MCF 10A (cell line): ENCODE measurements at regions not wholly inside any gene's neighbourhood (a gene's known extent, or its start where the extent isn't known, plus 50 kb on each side); places are given as distances from the start of the nearest gene placed in this dataset.

ENCODE experiments used
- BruUV-seq: library from RNA; stranded (reverse); fragments of 400-500 nt; replicated peaks from 2 replicates; lab custom pipeline; 2021; lab: Mats Ljungman, UMichigan
- CTCF ChIA-PET: fragments of 300-600 bp; sonication (Branson Sonifier 250); formaldehyde crosslinking; extraction: SDS; loops from one replicate; lab custom pipeline; 2021; ENCODE audit warnings: antibody characterized with exemption, inconsistent platforms; lab: Yijun Ruan, JAX
- POLR2A ChIA-PET: fragments of 300-600, 350-650 bp; sonication (Branson Sonifier 250); formaldehyde crosslinking; extraction: SDS; loops from one replicate; lab custom pipeline; 2020; ENCODE audit warnings: antibody characterized with exemption, inconsistent platforms; lab: Yijun Ruan, JAX
- DNase-seq: peaks from one replicate; pipeline ENCODE4 v3.0.0-alpha.2; 2018; ENCODE audit not compliant: unreplicated experiment
- H3K27ac Mint-ChIP-seq: one replicate; pipeline ENCODE4 v1.8.0; 2022; ENCODE audit warnings: mild to moderate bottlenecking, low read depth, mixed read lengths; ENCODE audit not compliant: unreplicated experiment
- H3K27me3 Mint-ChIP-seq: one replicate; pipeline ENCODE4 v1.8.0; 2022; ENCODE audit warnings: mixed read lengths; ENCODE audit not compliant: insufficient read depth, unreplicated experiment
- H3K36me3 Mint-ChIP-seq: one replicate; pipeline ENCODE4 v1.8.0; 2022; ENCODE audit warnings: mild to moderate bottlenecking, moderate library complexity, mixed read lengths; ENCODE audit not compliant: insufficient read depth, unreplicated experiment
- H3K4me1 Mint-ChIP-seq: one replicate; pipeline ENCODE4 v1.8.0; 2022; ENCODE audit warnings: mixed read lengths; ENCODE audit not compliant: insufficient read depth, unreplicated experiment
- H3K4me3 Mint-ChIP-seq: one replicate; pipeline ENCODE4 v1.8.0; 2022; ENCODE audit warnings: mild to moderate bottlenecking, moderate library complexity, mixed read lengths; ENCODE audit not compliant: unreplicated experiment
- H3K9me3 Mint-ChIP-seq: one replicate; pipeline ENCODE4 v1.8.0; 2022; ENCODE audit warnings: mixed read lengths; ENCODE audit not compliant: unreplicated experiment
- CTCF ChIP-seq: fragments of 200-600 bp; IDR thresholded peaks from one replicate; pipeline ENCODE4 v1.8.0; 2022; ENCODE audit warnings: antibody characterized with exemption, mild to moderate bottlenecking; ENCODE audit not compliant: unreplicated experiment
- intact Hi-C: fragments of 100-400 bp; cut with micrococcal nuclease; formaldehyde crosslinking; loops from 2 replicates; pipeline ENCODE4 v1.14.1; 2022

DNA sequence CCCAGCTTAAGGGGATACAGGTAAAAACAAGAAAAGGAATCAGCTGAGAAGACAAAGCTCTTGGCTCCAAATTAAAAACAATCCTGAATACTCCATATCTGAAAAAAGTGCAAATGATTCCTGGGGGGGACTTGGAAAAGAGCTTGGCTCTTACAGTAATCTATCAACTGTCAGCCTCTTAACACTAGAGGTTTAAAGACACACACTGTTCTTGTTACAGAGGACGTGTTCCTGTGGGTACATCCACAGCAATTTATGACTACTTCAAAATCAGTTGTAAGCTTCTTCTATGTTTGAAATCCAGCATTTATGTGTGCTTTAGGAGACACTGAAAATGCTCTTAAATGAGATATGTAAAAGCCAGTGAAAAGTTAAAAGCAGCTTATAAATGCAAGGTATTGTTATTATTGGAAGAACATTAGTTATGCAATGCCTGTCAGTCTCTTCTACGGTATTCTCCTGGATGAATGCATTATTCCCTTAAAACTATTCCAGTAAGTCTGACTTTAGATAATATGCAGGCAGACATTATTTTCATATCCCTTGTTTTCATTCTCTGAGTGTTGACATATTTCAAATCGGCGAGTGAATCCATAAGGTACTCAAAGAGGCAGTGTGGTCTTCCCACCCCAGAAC, 408.4 kb upstream of the ADAMTS9 start:
- intact Hi-C loops = no loop called here
- Mint-ChIP-seq H3K9me3 (no peaks in the 10 kb centered on the region), H3K36me3 (no peaks in the 10 kb centered on the region), H3K27me3 (no peaks in the 10 kb centered on the region), H3K4me1 (no peaks in the 10 kb centered on the region), H3K27ac (no peak overlapping the region), H3K4me3 (no peak overlapping the region)
- no peak for DNase-seq
- ChIA-PET POLR2A (no interaction called here), CTCF (interaction anchor here (0.6 to 1.0 kb wide), 3 partner anchors 14 to 73 kb away, joined by 3 to 4 read pairs (median 3); no protein-coding TSS in a partner anchor)
- TF ChIP-seq CTCF = no peak
- no TSS peak for BruUV-seq

DNA sequence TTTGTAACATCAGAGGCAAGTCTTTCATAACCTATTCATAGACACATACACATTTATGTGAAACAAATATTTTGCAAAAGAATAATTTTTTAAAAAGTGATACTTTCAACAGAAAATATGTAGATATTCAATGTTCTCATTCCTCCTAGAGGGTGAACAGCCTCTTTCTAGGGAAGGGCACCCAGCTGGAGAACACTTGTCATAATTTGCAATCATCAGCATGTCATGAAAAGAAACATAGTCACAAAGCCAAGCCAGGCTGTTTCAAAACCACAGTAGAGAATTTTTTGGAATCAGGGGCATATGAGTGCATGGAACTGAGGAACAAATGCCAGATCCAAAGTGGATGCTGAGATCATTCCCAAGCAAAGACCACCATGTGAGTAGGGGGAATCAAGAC, 406.9 kb upstream of the ADAMTS9 start:
- H3K9me3 Mint-ChIP-seq = no peaks in the 10 kb centered on the region
- H3K27me3 Mint-ChIP-seq = no peaks in the 10 kb centered on the region
- ChIA-PET CTCF (interaction anchor here (0.7 kb wide), 1 partner anchor 25 kb away, joined by 4 read pairs; no protein-coding TSS in a partner anchor), POLR2A (no interaction called here)
- TF ChIP-seq CTCF = no peak
- BruUV-seq = no TSS peak
- no peak overlapping the region for H3K27ac Mint-ChIP-seq
- no peaks in the 10 kb centered on the region for H3K4me1 Mint-ChIP-seq
- H3K4me3 Mint-ChIP-seq = no peak overlapping the region
- intact Hi-C loops = no loop called here
- DNase-seq = no peak
- H3K36me3 Mint-ChIP-seq = no peaks in the 10 kb centered on the region

DNA sequence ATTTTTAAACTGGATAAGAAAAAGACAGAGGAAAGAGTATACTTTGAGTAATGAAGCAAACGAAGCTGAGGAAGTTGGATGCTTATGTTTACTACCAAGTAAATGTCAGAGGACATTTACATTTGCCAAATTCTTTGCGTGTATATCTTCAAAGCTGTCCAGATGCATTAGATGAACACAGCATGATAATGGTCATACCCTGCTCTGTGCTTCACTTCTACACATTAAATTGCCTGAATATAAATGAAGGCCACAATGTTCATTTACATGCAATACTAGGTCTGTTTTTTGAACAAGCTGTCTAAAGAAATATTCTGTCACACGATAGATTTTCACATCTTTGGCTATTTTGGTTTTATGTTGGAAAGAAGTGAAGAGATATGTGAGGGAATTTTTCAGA, 405.8 kb upstream of the ADAMTS9 start:
- ChIA-PET POLR2A (no interaction called here), CTCF (no interaction called here)
- H3K36me3 Mint-ChIP-seq = no peaks in the 10 kb centered on the region
- no peak overlapping the region for H3K4me3 Mint-ChIP-seq
- H3K27ac Mint-ChIP-seq = no peak overlapping the region
- no peaks in the 10 kb centered on the region for H3K9me3 Mint-ChIP-seq
- no peak for TF ChIP-seq CTCF
- intact Hi-C loops = no loop called here
- no peaks in the 10 kb centered on the region for H3K4me1 Mint-ChIP-seq
- BruUV-seq = no TSS peak
- no peaks in the 10 kb centered on the region for H3K27me3 Mint-ChIP-seq
- DNase-seq = no peak

DNA sequence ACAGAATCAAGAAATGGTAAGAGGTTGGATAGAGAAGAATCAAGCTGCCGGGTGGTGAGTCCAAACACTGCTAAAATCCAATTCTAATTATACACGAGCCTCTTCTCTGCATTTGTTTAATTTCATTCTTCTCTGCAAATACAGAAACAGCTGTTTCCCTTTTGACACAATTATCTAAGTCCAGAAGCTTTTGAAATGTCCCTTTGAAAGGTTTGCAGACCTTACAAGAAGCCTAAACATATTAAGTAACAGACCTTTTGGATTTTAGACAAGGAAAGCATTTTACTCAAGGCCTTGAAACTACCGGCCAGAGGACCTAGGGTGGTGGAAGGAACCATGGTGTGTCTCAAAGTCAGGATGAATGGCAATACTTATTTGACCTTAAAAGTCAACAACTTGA, 403.8 kb upstream of the ADAMTS9 start:
- Mint-ChIP-seq H3K4me3 (no peak overlapping the region), H3K36me3 (no peaks in the 10 kb centered on the region), H3K27ac (no peak overlapping the region), H3K9me3 (no peaks in the 10 kb centered on the region), H3K27me3 (no peaks in the 10 kb centered on the region), H3K4me1 (no peaks in the 10 kb centered on the region)
- intact Hi-C loops = no loop called here
- ChIA-PET CTCF (no interaction called here), POLR2A (interaction anchor here (0.7 kb wide), 1 partner anchor 23 kb away, joined by 3 read pairs; no protein-coding TSS in a partner anchor)
- no TSS peak for BruUV-seq
- no peak for DNase-seq
- TF ChIP-seq CTCF = no peak
